A549 (cell line): ENCODE measurements at regions not wholly inside any gene's neighbourhood (a gene's known extent, or its start where the extent isn't known, plus 50 kb on each side); places are given as distances from the start of the nearest gene placed in this dataset.

ENCODE experiments used
- CHD4 ChIP-seq: fragments of 200-600 bp; sonication (generic); IDR thresholded peaks from 2 replicates; pipeline ENCODE4 v1.6.1; 2016; ENCODE audit warnings: antibody characterized with exemption, mild to moderate bottlenecking, borderline replicate concordance
- HOXA7 ChIP-seq: fragments of 250-450 bp; sonication (Bioruptor Pico); IDR thresholded peaks from 2 replicates; pipeline ENCODE4 v1.5.0; 2020; ENCODE audit warnings: mild to moderate bottlenecking, moderate library complexity
- JUN ChIP-seq, 2 experiments: fragments of >200 bp; sonication (Bioruptor Twin); formaldehyde crosslinking; IDR thresholded peaks; 2 replicates in 1 of 2; 3 replicates in 1 of 2; pipeline ENCODE4 v1.6.1; 2016 to 2017
- JUNB ChIP-seq: fragments of >200 bp; sonication (Bioruptor Twin); formaldehyde crosslinking; IDR thresholded peaks from 2 replicates; pipeline ENCODE4 v1.6.1; 2016
- MAFK ChIP-seq: fragments of 450-650 bp; IDR thresholded peaks from 2 replicates; pipeline ENCODE4 v1.6.1; 2014; ENCODE audit not compliant: partially characterized antibody
- MAZ ChIP-seq: fragments of 150-350 bp; IDR thresholded peaks from 2 replicates; pipeline ENCODE4 v1.6.1; 2014; ENCODE audit warnings: antibody characterized with exemption, low read depth, low read length, borderline replicate concordance
- NPAS2 ChIP-seq: fragments of 250-450 bp; sonication (Bioruptor Pico); IDR thresholded peaks from 2 replicates; pipeline ENCODE4 v1.8.0; 2022; ENCODE audit warnings: mild to moderate bottlenecking, moderate library complexity, borderline replicate concordance
- POLR2A ChIP-seq: IDR thresholded peaks from 2 replicates; pipeline ENCODE4 v1.6.1; 2012; ENCODE audit warnings: mild to moderate bottlenecking, low read length
- ZFP36 ChIP-seq: fragments of 450-650 bp; IDR thresholded peaks from 2 replicates; pipeline ENCODE4 v1.6.1; 2014; ENCODE audit warnings: borderline replicate concordance; ENCODE audit not compliant: partially characterized antibody
- ZNF302 ChIP-seq: fragments of 250-450 bp; sonication (Bioruptor Pico); IDR thresholded peaks from 2 replicates; pipeline ENCODE4 v1.9.0; 2021; ENCODE audit warnings: inconsistent platforms, mild to moderate bottlenecking, moderate library complexity
- TF ChIP-seq, protein P1 (sequence below): fragments of >200 bp; sonication (Bioruptor Twin); formaldehyde crosslinking; IDR thresholded peaks from 3 replicates; pipeline ENCODE4 v1.5.1; 2016
- TF ChIP-seq, protein P2 (sequence below): fragments of 250-450 bp; sonication (Bioruptor Pico); IDR thresholded peaks from 2 replicates; pipeline ENCODE4 v1.5.0; 2021; ENCODE audit warnings: mild to moderate bottlenecking, moderate library complexity, borderline replicate concordance

DNA sequence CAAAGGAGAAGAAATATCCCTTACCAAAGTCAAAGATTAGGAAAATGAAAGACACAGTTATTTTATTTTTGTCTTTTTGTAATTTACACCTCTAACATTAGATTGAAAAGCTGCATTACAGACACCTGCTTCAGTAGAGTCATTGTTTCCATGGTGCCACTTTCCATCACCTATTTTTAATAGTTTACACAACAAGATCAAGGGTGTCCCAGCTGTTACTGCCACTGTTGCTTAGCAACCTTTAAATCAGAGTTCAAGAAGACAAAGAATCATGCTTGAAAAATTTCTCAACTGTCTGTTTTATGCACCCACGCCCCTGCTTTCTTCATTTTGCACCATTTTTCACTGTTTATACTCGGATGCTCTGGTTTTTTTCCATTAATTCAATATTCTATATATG is 668.2 kb upstream of the GJE1 start:
- TF ChIP-seq, protein P1, sequence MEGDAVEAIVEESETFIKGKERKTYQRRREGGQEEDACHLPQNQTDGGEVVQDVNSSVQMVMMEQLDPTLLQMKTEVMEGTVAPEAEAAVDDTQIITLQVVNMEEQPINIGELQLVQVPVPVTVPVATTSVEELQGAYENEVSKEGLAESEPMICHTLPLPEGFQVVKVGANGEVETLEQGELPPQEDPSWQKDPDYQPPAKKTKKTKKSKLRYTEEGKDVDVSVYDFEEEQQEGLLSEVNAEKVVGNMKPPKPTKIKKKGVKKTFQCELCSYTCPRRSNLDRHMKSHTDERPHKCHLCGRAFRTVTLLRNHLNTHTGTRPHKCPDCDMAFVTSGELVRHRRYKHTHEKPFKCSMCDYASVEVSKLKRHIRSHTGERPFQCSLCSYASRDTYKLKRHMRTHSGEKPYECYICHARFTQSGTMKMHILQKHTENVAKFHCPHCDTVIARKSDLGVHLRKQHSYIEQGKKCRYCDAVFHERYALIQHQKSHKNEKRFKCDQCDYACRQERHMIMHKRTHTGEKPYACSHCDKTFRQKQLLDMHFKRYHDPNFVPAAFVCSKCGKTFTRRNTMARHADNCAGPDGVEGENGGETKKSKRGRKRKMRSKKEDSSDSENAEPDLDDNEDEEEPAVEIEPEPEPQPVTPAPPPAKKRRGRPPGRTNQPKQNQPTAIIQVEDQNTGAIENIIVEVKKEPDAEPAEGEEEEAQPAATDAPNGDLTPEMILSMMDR: no peak
- no peak for TF ChIP-seq MAZ
- TF ChIP-seq CHD4: no peak
- TF ChIP-seq, protein P2, sequence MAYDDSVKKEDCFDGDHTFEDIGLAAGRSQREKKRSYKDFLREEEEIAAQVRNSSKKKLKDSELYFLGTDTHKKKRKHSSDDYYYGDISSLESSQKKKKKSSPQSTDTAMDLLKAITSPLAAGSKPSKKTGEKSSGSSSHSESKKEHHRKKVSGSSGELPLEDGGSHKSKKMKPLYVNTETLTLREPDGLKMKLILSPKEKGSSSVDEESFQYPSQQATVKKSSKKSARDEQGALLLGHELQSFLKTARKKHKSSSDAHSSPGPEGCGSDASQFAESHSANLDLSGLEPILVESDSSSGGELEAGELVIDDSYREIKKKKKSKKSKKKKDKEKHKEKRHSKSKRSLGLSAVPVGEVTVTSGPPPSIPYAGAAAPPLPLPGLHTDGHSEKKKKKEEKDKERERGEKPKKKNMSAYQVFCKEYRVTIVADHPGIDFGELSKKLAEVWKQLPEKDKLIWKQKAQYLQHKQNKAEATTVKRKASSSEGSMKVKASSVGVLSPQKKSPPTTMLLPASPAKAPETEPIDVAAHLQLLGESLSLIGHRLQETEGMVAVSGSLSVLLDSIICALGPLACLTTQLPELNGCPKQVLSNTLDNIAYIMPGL (CRISPR knock-in tag): no peak
- no peak for TF ChIP-seq JUN (IDR thresholded peaks at IDR 0.05)
- no peak for TF ChIP-seq ZFP36
- TF ChIP-seq JUNB: no peak
- no peak for TF ChIP-seq NPAS2 (CRISPR knock-in tag)
- TF ChIP-seq MAFK: no peak
- TF ChIP-seq ZNF302 (CRISPR knock-in tag): no peak
- no peak for TF ChIP-seq HOXA7
- no peak for TF ChIP-seq POLR2A
